GM20000 (cell line): ENCODE measurements at regions not wholly inside any gene's neighbourhood (a gene's known extent, or its start where the extent isn't known, plus 50 kb on each side); places are given as distances from the start of the nearest gene placed in this dataset.

ENCODE experiments used
- DNase-seq: peaks from one replicate; pipeline ENCODE4 v3.0.0; 2012; ENCODE audit warnings: low spot score
- CTCF ChIP-seq: IDR thresholded peaks from 2 replicates; pipeline ENCODE4 v1.5.1; 2012; ENCODE audit warnings: mild to moderate bottlenecking, control low read depth; ENCODE audit errors: extremely low read depth, missing control alignments

DNA sequence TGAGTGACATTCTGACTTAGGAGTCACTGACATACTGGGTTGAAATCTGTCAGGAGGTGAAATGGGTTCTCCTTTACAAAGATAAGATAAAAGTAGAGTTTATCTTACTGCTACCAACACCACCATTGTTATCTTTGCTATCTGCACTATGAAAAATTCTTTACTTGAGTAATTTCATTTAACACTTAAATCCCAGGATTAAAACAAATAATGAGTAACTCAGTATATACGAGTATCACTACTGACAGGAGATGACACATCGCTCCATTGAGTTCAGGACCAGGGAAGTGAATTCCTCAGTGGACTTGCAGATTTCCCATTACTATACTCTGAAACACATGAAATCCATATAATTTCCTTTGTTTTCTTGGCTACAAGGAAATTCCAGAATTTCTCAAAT lies 242.1 kb upstream of the NLRP1 start:
- no peak for TF ChIP-seq CTCF
- no peak for DNase-seq

DNA sequence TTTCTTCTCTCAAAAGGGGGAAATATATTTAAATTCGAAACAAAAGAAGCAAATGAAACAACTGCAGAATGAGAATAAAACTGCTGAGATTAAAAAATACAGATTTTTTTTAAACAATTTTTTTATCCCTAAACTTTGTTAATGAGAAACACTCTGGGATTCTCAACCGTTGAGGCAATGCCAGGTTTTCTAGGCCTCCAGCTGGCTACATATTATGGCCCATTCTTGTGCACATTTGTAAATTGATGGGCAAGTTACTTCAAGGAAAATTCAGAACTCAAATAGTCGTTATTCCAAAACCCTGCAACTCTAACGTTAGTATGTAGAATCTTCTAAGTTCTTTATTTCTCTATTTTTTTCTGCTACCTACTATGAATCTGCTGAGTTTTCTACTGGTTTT lies 239.3 kb upstream of the WSCD1 start:
- no peak for TF ChIP-seq CTCF
- DNase-seq, result no peak

DNA sequence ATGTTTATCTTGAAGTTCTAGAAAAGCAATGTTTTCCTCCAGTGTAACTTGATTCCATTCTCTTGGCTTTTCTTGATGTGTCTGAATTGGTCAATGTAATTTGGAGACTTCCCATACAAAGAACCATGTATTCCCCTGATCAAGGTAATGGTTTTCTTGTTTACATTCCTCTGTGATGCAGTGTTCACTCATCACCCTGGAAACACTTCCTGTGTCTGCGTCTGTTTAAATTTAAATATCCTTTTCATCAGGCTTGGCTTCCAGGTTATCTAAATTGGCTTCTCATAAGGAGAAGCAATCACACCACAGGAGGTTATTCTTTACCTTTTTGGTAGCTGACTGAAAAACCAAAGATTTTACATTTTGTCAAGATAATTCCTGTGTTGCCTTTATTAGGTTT lies 237.3 kb upstream of the WSCD1 start:
- no peak for DNase-seq
- no peak for TF ChIP-seq CTCF

- DNase-seq, result no peak
- no peak for TF ChIP-seq CTCF
Observed at GRCh38 chr17:5837055-5837491, 233.1 kb upstream of the WSCD1 start.

- no peak for TF ChIP-seq CTCF
- no peak for DNase-seq
Observed at GRCh38 chr17:5838661-5839300, 231.4 kb upstream of the WSCD1 start.

DNA sequence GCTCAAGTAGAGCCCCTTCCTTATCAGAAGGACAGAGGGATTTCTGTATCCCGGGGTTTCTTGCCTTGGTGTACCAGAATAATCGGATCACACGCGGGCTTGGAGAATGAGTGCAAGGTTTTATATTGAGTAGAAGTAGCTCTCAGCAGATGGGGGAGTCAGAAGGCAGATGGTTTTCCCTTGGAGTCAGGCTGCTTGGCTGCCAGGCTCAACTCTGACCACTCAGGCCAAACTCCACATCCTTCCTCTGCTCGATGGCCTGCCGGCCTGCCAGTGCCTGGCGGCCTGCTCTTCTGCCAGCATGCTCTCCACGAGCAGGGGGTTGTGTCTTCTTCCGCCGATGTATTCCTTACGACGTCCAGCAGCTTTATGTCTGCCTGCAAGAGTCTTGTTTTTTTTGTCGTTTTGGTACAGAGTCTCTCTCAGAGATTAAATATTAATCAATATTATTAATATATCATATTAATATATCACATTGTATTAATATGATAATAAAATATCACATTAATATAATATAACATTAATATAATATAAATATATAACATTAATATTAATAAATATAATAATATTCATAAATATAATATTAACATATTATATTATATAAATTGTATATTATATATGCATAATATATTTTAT lies 229.2 kb upstream of the WSCD1 start:
- no peak for DNase-seq
- no peak for TF ChIP-seq CTCF

- no peak for DNase-seq
- no peak for TF ChIP-seq CTCF
Observed at GRCh38 chr17:5841862-5842261, 228.3 kb upstream of the WSCD1 start.
